GM12891 (cell line): ENCODE measurements at regions not wholly inside any gene's neighbourhood (a gene's known extent, or its start where the extent isn't known, plus 50 kb on each side); places are given as distances from the start of the nearest gene placed in this dataset.

ENCODE experiments used
- POLR2A ChIP-seq: IDR thresholded peaks from 2 replicates; pipeline ENCODE4 v1.6.1; 2011; ENCODE audit warnings: low read depth, low read length, control low read depth
- POLR2AphosphoS5 ChIP-seq: IDR thresholded peaks from 2 replicates; pipeline ENCODE4 v1.6.1; 2011; ENCODE audit warnings: low read depth, low read length, control low read depth

DNA sequence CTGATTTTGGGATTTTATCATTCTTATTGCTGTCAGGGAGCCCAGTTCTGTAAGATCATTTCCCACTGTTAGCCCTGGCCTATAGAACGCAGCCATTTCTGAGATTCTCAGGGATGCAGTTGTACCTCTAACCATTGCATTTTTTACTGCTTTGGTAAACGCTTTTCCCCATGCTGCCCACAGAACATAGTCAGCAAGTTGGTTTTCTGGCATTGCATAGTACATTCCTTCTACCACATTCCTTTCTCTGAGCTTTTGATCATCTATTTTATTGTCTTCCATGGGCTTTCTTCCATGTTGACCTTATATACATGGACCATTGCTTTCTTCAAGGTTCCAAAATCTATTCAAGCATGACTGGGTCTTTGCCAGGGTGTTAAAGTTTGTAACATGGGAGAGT, 86.8 kb upstream of the ST6GAL2 start:
- TF ChIP-seq POLR2AphosphoS5 (no peak), POLR2A (no peak)
